HG03108 (cell line): ENCODE measurements at regions not wholly inside any gene's neighbourhood (a gene's known extent, or its start where the extent isn't known, plus 50 kb on each side); places are given as distances from the start of the nearest gene placed in this dataset.

Experiments used
- ATAC-seq: cut with Tn5 transposase; IDR thresholded peaks from one replicate; pipeline ENCODE4 v1.9.1; 2021; ENCODE audit warnings: moderate library complexity; ENCODE audit not compliant: unreplicated experiment

DNA sequence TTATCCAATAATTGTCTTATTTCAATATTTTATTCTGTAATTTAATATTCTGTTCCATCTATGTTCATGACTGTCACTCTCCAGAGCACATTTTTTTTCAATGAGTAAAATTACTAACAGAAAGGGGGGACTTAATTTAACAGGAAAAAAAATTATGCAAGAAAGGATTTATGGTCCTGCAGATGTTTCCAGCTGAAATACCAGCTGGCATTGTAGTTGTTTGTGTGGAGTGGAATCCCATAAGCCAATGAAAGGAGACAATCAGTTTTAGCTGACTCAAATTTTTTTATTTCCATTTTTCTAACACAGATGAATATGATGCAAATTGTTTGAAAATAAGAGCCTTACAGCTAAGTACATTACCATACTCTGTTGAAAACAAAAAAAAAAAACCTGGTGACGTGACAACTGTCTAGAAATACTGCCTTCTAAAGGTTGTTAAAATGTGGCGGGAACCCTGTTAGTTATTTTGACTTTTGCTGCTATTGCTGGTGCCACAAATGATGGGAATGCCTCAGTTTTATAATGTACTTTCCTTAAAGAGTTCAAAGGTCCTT lies 389.1 kb downstream of the ETS1 start:
- no peak for ATAC-seq

DNA sequence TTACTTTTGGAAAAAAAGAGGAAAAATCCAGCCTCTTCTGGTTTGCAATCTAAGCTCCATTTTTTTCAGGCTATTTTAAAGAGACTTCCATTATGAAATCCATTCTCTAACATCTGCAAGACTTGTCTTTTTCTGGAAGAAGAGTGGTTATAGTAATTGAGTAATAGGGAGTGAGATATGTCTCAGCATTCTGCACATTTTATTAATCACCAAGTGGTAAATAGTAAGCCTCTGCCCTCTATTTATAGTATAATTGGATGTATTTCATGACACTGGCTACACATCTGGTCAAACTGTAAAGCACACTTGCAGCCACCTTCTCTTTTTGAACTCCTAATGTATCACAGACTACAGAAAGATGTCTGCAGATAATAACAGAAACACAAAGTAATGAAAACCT lies 391.1 kb downstream of the ETS1 start:
- ATAC-seq = no peak

DNA sequence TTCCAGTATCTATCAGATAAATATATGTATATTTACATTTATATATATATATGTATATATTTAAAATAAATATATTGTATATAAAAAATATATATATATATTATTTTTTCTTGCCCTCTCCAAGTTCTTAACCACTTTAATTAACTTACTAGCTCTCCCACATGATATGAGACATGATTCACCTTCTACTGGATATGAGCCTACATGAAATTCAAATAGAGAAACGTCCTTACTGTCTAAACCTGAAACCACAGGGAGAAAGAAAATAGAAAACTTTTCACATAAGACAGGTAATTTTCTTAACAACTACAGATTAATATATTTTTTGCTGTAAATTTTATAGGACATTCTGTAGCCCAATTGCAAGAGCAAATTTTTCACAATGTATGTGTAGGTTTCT lies 391.6 kb downstream of the ETS1 start:
- ATAC-seq = no peak

DNA sequence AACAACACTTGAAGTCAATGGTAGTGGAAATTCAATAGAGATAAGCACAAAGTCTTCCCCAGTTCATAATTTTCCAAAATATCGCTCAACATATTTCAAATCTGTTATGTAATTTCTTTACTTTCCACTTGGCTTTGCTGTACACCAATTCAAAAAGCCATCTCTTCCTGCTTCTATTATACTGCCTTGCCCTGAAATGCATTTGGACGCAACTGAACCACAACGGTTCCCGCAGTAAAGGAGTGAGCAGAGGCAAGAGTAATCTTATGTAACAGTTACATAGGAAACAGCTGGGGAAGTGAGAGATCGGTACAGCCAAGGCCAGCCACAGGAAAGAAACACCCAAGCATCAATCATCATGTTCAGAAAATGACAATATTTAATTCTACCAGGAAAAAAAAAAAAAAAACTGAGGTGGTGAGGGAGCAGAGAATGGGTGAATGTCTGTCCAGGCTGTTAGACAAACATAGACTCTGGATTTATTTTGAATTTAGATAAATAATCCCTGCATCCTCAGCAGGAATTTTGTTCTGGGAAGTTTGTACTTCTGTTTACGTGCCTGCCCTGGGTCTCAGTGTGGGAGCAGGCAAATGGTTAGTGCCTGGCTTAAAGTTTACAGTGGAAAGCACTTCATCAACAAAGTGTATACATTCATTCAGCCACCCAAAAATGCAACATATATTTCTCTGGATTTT lies 392.2 kb downstream of the ETS1 start:
- no peak for ATAC-seq

DNA sequence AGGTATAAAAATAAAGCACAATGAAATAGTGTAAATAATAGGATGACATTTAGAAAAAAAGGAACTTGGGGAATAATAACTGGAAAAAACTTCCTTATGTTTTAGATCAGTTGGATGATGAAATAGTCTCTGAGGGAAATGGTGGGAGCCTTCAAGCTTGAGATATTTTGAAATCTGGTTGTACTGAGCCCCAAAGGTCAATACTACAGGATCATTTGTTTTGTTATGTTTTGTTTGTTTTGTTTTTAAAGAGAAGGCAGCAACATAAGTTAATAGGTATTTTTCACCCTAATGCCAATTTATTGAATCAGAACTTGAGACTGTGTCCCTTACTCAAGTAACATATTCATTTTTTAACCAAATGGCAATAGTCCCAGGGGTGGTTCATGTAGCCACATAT lies 393.1 kb downstream of the ETS1 start:
- ATAC-seq = no peak

DNA sequence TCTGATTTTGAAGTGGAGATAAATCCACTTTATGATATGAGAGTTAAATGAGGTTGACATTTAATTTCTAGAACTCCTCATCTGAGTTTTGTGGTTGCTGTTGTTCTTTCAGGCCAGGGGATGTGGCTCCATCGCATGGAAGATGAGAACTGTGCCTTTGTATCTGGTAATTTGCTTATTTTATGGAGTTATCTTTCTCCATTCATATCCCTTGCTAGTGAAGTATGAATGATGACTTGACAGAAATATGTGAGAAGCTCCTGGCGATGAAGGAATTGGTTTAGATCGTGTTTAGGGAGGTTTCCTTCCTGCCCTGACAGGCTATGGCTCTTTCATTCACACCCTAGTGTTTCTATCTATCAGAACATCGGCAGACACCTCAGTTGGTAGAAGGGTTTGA lies 393.7 kb downstream of the ETS1 start:
- ATAC-seq = no peak

DNA sequence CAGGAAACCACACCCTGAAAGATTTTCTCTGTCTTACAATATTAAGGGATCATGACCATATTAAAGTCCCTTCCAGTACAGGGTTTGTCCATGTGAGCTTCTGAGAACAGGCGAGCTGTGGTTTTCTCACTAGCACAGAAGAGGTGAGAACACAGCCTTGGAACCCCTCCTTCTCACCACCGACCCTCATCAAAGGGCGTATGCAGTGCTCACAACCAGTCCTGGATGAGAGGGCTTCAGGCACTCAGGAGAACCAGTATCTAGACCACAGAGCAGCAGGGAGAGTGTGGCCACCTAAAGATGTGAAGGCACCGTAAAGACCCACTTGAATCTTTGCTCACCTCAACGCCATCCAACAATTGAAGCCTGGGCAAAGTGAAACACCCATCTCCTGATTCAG lies 397.0 kb downstream of the ETS1 start:
- ATAC-seq = no peak

DNA sequence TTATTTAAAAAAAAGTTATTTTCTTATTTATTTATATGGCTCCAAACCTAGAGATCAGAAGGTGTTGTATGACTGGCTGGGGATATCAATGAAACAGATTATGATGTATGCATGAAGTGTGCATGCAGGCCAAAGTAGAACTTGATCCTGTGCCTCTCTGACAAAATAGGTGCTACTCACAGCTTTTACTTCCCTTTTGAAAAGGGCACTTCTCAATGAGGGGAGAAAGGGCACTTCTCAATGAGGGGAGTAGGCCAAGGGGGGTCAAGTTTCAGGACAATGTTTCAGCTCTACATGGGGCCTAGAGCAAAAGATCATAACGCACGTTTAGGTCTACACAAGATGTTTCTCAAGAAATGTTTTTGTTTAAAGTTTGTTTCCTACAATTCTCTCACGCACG lies 397.5 kb downstream of the ETS1 start:
- no peak for ATAC-seq

DNA sequence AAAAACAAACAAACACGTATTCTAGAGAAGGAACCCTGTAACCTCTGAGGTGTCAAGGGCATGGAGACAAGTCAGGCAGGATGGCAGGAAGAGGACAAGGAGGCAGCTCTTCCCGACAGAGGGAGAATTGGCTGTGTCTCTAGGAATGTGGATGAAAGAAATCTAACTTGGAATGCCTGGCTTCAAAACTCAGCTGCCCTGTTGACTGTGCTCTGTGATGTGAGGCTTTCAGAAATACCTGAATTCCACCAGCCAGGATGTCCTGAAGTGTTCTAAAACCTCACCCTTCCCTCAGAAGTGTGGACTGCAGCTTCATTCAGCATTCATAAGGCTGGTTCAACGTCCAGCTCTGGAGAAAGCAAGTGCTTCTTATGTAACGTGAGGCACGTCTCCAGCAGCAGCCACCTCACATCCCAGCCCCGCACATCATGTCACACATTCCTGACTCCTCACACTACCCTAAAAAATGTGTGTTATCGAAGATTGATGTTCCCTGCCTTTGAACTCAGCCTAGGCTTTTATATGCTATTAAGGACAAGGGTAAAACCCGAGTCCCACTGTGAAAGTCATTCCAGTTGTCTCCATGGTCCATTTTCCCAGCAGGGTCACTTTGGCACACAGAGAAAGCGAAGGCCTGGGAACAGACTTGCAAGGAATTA lies 398.9 kb downstream of the ETS1 start:
- ATAC-seq = no peak

DNA sequence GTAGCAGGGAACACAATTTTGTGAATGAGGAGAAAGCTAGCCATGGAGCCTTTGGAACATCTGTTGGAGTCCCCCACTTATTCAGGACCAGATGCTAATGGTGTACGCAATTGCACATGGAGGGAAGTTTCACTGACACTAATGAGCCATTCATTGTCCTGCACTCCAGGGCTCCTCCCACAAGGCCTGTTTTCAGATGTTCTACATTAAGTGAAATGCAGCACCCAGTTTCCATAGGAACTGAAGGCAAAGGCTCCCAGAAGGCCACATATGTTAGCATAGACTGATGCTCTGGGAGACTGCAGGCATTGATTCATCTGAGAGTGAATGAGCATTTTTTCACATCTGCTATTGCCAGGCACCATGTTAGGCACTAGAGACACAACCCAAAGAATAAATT lies 399.5 kb downstream of the ETS1 start:
- ATAC-seq = no peak

DNA sequence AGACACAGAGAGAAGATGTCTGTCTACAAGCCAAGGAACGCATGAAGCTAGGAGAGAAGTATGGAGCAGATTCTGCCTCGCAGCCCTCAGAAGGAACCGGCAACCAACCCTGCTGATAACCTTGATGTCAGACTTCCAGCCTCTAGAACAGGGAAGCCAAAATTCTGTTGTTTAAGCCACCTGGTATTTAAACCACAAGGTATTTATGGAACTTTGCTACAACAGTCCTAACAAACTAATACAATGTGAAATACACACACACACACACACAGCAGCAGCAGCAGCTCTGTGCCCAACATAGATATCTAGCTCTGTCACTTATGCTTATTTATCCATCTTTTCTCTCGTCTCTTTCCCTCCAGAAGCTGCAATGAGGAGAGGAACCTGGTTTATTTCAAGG lies 400.0 kb downstream of the ETS1 start:
- no peak for ATAC-seq

DNA sequence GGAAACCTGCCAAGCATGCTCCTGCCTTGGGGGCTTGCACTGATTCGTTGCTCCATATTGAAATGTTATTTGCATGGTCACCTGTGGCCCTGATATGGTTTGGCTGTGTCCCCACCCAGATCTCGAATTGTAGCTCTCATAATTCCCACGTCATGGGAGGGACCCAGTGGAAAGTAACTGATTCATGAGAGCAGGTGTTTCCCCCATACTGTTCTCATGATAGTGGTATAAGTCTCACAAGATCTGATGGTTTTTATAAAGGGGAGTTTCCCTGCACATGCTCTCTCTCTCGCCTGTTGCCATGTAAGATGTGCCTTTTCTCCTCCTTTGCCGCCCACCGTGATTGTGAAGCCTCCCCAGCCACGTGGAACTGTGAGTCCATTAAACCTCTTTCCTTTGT lies 402.4 kb downstream of the ETS1 start:
- ATAC-seq = no peak

DNA sequence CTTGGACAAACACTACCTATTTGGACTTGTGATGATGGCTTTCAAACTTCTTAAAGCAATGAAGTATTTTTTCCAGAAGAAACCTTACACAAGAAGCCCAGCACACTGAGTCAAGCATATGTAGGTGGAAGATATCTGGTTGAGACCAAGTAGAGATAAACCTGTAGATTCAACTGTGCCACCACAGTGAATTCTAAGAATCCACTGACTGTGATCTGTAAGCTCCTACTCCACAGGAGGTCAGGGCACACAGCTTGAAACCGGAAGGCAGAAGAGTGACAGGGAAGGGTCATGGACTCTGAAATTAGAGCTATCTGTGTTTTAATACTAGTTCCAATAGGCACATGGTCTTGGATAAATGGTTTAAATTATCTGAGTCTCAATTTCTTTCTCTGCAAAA lies 404.5 kb downstream of the ETS1 start:
- no peak for ATAC-seq

DNA sequence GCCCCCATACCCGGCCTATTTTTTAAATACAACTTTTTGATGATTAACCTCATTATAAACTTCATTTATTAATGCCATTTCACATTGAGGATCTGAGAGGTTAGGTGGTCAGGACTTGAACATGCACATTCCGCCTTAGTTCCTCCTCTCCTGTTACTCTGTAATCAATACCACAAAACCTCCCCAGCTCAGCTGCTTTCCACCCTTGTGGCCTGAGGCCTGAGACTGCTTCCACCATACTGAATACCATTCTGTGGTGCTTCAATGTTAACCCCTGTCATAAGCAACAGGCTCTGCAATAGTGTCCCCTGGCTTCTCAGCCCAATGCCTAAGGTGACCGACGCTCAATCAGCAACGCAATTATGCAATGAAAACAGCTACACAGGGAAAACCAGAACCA lies 405.4 kb downstream of the ETS1 start:
- no peak for ATAC-seq

DNA sequence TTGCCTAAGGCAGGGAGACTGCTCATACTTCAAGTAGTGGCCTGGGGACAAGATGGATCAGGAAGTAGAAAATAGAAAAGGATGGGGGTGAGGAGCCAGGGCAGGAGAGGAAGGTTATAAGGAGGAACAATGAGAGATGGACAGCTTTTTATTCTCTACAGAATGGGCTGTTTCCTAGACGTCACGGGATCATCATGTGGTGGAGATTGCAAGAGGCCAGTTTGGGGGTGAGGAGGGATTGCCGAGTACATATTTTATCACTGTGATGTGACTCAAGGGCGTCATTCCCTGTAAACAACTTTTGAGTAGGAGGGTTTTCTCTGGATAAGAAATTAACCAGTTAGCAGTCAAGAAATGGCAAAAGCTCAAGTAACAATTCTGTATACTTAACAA lies 406.3 kb downstream of the ETS1 start:
- ATAC-seq = no peak

DNA sequence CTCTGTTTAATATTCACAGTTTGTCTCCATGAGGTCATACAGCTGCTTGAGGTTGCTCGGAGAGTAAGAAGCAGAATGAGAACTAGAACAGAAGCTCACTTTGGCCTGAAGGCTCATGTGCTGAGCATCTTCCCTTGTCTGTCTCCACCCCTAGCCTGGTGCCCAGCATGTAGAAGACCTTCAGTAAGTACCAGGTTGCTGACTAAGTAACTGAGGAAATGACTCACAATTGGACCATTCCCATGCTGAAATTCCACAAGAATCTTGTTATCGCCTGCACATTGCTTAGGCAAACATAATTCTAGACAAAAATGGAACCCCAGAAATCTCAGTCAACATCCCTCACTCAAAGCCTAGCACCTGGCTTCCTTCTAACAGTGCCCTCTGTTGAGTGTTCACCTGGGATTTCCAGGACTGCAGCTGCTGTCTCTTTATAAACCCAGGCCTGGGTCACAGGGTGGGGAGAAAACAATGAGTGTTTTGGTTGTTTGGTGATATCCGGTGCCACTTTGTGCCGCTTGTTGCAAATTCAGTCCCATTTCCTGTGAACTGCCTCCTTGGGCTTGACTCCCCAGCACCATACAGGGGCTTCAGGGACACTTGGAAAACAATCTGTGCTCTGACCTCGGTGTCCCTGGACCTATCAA lies 406.8 kb downstream of the ETS1 start:
- no peak for ATAC-seq

DNA sequence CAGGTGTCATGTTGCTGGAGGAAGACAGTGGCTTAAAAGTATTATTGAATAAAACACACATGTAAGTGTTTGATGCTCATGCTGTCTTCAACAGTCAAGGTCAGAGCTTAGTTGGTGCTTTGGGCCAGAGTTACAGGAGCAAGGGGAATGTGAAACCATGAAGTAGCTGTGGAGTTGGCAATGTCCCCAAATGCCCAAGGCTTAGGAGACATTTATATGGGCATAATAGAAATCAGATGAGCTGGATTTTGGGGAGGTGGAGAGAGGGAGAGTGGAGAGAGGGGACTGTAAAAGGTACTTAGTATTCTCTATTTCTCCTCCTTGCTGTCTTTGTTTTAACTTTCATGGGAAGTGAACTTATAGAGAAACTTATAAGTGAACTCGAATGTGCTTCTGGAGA lies 407.8 kb downstream of the ETS1 start:
- ATAC-seq = no peak

DNA sequence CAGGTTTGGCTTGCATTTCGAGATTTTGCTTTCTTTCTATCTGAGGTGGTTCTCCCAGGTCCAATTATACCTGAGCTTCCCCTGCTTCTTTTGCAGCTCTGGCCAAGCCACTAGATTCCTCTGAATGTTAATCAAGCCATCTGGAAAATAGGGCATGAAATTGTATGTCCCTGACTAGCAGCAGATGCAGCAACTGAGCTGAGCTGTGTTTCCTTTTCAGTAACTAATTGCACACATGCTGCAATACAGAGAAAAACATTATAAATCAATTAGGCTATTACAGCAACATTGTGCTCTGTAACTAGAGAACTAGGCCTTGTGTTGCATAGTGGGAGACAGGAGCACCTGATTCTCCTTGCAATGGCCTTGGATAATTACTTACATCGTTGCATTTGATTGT lies 408.3 kb downstream of the ETS1 start:
- no peak for ATAC-seq

DNA sequence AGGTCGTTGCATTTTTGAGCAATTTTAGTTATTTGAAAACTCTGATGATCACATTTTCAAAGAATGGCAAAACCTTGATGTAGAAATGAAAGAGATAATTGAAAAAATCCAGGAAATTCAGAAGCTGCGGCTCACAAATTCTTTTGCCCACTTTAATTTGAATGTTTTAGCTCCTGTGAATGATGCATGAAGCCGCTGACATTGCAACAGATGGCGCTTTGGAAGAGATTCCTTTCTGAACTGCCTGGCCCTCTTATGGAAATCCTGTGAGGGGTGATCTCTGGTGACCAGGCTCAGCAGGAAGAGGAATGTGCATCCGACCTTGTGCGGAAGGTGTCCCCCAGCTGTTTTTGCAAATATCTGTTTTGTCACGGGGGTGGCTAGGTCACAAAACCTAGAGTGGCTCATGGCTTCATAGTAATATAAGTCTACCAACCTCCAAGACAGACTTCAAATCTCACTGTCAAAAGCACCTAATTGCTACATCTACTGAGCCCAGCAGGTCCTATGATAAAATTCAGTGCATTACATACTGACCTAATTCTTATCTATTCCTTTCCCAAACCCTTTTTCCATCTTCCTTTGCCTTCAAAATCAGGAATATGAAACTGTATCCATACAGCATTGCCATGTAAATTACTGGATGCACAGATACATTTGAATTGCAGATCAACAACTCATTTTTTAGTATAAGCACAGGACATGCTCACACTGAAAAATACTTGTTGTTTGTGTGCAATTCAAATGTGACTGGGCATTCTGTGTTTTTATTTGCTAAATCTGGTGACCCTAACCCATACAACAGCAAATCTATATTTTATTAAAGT lies 412.7 kb downstream of the ETS1 start:
- ATAC-seq = no peak

DNA sequence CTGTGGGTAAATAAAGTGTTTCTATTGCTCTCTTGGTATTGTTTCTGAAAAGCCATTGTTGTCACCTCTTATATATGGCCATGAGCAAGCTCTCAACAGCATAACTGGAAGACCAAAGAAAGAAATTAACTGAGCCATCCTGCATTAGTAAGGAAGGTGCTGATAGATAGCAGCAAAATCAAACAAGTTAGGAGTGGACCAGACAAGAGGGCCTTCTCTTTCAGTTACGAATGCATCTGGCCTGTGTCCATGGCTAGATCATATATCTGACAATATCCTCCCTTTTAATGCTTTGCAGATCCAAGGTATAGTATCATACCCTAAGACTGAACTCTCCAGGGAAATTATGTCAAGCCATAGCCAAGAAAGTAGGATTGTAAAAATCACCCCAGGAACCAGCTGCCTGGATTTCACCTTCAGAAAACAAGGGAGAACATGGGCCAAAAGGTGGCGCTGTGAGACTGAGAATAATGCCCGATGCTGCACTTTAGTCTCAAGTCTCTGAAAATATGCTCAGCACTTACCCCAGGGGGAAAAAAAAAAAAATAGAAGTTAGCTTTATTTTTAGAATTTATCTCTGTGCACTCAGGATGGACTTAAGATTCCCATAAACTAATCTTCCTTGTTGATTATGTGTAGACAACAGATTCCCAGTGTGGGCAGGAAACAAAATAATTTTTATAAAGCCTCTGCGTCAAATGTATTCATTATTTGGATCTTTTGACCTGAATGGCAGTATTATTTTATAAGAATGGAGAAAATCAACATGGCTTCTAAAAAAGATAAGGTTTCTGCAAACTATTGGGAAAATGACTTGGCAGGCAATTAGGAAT lies 415.1 kb downstream of the ETS1 start:
- ATAC-seq = no peak

DNA sequence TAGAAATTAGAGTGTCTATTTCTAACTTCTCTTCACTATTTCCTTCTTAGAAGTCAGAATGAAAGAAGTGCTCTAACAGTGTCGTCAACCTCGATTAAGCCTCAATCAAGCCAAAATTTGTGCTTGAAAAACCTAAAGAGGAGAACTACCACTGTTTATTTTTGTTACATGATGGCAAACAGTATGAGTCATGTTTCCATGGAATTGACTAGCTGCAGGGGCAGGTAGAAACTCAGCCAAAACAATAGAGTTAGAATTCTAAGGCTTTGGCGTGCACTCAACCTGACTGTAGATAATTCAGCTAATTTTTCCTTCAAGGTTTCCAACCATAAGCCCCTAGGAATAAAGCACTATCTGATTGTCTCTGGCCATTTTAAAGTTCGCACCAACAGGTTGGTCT lies 415.9 kb downstream of the ETS1 start:
- ATAC-seq = no peak
